ENCODE measurements at regions not wholly inside any gene's neighbourhood (a gene's known extent, or its start where the extent isn't known, plus 50 kb on each side); places are given as distances from the start of the nearest gene placed in this dataset.
"Not testable (repeated sequence)": the region's sequence is repeated elsewhere in the genome, so short reads cannot be mapped to it uniquely, and the experiment has no call there.

DNA sequence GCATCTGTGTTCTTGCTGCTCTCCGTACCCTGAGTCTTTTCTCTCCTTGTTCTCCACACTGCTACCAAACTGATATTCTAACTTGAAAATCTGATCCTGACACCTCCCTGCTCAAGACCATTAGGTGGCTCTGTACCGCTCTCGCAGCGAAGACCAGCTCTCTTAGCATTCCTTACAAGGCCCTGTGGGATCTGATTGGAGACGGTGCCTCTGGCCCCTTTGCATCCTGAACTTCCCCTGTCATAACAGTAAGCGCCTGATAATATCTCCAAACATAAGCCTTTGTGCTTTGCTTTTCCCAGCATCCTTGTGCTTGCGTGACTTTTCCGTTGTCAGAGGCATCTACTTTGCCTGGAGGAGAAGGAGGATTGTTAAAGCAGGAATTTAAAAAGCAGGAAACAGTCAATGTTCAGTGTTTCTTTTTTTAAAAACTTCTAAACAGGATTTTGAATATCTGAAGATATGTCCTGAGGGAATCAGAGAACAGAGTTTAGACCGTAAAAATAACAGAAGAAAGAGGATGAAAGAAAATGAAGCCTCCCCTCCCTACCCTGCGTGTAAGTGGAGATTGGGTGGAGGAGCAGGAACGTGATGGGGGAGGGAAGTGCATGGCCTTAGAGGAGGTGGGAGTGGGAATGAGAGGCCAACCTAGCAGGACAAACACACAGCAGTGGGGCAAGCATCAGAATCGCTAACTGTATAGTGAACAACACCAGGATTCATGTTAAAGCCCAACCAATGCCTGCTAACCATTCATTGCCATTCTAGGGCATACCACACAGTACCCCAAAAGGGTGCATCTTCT lies 89.2 kb upstream of the STMND1 start:
- DNase-seq (ENCODE audit: low read depth), result no peak

DNA sequence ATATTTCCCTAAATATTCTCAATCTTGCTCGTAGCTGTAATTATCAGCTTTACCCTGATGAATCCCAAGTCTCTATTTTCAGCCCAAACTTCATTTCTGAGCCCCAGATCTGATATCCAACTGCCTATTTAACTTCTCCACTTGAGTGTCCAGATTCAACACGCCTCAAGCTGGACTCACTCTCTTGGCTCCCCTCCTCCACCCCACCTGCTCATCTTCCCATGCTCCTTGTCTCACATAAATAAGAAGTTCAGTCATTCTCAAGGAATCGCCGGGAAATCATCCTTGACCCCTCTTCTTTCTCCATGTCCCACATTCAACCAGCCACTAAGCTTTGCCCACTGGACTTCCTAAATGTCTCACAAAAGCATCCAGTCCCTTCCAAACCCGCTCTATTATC lies 89.9 kb upstream of the STMND1 start:
- DNase-seq (ENCODE audit: low read depth), result no peak

- no peak for DNase-seq (ENCODE audit: low read depth)
Measured at GRCh38 chr6:17007749-17008148, 94.1 kb upstream of the STMND1 start.

- no peak for DNase-seq (ENCODE audit: low read depth)
Measured at GRCh38 chr6:17006543-17006942, 95.3 kb upstream of the STMND1 start.

DNA sequence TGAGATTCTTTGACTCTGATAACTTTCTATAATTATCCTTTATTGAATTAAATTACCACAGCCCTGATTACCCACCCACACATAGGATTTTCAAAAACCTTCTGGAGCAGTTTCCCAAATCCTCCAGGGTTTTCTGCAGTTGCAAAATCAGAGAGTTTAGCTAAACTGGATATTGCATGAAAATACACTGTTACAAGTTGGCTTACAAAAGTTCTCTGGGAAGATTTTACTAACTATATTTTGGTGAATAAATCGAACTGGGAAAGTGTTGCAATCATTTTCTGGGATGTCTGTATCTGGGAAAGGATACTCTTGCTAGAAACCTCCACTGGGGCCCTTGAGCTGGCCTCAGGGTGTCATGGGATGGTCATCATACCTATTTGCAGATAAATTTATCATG lies 97.6 kb upstream of the STMND1 start:
- DNase-seq (ENCODE audit: low read depth), result no peak

DNA sequence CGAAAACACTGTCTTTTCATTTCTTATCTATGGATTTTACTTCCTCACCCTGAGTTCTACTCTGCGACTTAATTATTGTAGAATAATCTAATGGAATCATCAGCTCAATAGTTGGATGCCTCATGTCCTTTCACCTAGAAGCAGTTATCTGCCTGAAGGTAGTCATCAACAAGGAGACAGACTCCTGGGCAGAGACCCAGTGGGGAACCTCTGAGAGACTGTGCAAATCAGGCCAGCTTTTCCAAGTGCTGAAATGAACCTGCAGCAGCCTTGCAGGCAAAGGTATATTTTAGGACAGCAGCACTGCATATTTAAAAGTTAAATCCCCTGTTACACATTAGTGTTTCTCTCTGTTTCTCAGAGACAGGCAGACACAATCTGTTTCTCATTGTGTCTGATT lies 99.7 kb upstream of the STMND1 start:
- DNase-seq (ENCODE audit: low read depth), result no peak

DNA sequence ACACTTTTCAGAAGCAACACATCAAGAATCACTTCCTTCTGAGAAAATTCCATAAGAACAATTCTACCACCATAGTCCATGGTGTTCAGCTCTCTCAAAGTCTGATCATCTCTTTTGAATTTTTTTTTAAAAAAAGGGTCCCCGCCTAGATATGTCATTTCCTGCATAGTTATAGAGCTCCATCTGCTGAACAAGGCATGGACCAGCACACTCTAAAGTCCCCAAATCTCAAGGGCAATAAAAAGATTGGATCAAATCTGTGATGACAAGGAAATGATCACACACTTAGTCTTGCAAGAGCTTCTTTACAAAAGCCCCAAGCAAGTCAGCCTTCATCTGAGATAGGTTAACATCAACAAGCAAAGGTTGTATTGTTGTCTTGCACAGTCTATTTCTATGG lies 100.7 kb upstream of the STMND1 start:
- DNase-seq (ENCODE audit: low read depth), result no peak

GRCh38 chr6:16999491-17000436 lies 102.1 kb upstream of the STMND1 start:
- no peak for DNase-seq (ENCODE audit: low read depth)

- no peak for DNase-seq (ENCODE audit: low read depth)
Measured at GRCh38 chr6:16998461-16998860, 103.4 kb upstream of the STMND1 start.

GRCh38 chr6:16995511-16996250 lies 106.2 kb upstream of the STMND1 start:
- no peak for DNase-seq (ENCODE audit: low read depth)

DNA sequence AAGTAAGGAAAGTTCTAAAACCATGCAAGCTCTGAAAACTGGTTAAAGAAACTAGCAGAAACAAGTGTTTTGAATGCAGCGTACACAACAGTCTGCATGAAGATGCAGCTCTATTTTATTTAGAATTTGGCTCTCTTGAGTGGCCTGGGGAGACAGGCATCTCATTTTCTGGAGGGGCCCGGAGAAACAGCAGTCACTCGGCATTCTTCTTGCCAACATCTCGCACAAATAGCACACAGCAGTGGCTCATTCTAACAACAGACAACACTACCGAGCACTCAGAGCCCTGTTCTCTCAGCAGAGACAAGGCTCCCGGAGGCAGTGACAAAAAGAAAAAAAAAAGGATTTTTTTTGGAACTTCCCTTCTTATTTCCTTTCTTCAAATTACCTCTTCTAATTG lies 108.5 kb upstream of the STMND1 start:
- no peak for DNase-seq (ENCODE audit: low read depth)

DNA sequence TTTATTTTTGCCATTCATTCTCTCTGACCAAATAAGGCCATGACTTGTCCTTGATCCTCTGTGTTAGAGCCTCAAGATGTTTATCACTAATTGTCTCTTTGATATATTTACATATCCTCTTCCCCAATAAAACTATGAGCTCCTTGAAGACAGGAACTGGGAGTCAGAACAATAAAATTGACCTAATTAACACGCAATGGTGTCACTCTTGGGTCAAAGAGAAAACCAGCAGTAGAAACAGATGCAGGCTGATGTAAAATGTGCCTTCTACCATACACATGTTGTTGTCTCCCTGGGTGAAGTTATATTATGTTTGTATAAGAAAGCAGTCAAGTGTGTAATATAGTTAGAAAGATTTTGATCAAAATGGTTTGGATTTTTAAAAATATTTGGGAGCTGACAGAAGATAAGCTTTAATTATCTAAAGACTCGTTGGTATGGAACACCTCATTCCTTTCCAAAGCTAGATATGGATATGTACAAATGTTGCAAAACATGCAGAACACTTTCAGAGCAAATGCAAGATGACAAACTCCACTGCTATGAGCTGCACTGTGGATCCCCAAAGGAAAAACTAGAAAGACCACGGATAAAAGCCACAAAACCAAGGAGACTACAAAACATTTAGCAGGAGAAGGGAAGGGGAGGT lies 109.7 kb upstream of the STMND1 start:
- DNase-seq (ENCODE audit: low read depth), result no peak

DNA sequence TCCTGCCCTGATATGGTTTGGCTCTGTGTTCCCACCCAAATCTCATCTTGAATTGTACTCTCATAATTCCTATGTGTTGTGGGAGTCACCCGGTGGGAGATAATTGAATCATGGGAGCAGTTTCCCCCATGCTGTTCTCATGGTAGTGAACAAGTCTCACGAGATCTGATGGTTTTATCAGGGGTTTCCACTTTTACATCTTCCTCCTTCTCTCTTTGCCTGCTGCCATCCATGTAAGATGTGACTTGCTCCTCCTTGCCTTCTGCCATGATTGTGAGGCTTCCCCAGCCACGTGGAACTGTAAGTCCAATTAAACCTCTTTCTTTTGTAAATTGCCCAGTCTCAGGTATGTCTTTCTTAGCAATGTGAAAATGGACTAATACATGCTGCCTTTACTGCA lies 111.9 kb upstream of the STMND1 start:
- not testable (repeated sequence) for DNase-seq (ENCODE audit: low read depth)

DNA sequence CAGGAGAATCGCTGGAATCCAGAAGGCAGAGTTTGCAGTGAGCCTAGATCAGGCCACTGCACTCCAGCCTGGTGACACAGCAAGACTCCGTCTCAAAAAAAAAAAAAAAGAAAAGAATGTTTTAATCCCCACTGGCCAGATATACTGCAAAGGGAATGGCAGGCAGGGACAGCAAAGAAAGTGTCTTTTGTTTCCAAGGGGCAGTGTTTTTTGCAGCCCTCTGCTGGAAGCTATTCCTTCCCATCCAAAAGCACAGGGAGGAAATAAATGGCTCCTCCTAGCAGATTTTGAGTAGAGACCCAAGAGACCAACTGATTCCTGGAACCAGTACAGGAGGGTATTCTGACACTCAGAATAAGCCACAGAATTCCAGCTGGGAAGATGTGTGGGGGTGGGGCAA lies 112.5 kb upstream of the STMND1 start:
- DNase-seq (ENCODE audit: low read depth), result no peak

DNA sequence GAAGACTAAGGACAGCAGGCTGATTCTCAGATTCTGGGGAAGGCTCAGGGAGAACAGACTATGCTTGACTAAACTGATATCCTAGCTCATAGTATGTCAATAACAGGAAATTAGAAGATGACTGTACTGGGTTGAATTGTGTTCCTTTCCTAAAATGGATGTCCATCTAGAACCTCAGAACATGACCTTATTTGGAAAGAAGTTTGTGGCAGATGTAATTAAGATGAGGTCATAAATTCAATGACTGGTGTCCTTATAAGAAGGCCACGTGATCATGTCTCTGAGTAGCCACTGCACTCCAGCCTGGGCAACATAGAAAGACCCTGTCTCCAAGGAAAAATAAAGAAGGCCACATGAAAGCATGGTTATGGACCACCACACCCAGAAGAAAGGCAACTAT lies 113.9 kb upstream of the STMND1 start:
- no peak for DNase-seq (ENCODE audit: low read depth)

DNA sequence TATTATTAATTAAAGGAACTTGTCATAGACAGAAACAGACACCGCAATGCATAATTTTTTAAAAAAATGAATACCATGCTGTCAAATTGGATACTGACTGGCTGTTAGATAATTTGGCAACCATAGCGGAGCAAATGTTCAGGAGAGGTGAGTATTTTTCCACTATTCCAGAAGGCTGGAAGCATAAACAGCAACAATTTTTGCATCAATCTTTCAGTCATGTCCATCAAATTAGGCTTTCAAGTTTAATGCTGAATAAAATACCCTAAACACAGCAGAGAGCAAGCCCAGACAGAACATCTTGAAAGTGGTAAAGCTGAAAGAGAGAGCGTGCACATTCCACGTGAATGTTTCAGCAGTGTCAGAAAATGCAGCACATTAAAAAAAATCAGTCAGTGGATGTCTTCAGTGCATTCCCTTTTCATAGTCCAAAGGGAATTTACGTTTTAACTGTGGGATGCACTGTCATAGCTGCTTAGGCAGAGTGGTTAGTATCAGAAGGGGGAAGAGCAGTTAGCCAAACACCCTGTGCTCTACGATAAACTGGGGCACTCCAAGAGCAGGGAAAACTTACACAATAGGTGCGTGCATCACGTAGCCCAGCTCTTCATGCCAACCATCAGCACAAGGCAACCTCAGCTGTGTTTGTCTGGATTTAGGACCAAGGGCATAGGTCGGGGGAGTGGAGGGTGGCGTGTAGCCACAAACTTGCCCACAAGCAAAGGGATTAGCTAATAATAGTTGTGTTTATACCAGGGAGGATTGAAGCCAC lies 116.2 kb upstream of the STMND1 start:
- DNase-seq (ENCODE audit: low read depth), result no peak

DNA sequence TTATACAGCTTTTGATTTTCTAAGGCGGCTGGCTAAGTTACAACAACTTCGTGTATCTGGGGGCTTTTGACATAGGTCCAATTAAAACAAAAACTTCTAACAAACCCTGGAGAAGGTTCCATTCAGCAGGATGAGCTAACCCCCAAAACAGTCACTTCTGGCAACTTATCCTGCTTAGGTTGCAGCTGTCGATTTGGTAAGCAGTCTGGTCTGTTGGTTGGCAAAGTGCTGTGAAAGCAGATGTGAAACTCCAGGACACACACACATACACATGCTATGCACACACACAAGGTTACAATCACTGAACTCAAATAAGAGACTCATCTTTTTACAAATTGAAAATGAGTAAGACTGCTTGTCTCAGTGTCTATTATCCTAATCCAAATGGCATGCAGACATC lies 119.0 kb upstream of the STMND1 start:
- DNase-seq (ENCODE audit: low read depth), result no peak

DNA sequence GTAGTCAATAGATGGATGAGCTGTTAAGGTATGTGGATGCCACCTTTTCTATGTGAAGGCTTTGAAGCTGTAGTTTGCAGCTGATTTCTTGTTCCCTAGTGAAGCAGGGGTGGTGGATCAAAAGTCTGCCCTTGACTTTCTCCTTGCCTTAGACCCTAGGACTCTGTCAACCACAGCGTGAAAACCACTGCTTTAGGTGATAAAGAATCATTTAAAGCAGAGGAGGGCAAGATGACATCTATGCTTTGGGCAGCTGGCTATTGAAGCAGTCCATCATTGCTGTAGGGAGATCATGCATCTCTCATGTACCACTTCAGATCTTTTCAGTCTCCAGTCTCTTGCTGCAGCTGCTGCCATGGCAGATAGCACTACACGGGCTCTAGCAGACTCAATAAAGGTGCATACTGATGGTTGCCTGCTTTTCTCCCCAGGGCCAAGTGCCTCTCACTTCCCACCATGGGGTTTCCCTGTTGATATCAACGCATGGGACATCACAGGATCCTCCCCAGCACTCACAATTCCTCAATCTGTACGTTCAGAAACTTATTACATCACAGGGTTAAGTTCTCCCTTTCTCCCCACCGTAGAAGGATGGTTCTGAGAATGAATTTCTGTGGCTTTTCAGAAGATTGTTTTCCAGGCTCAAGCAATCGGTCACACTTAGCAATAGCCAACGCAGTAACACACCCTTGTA lies 122.0 kb upstream of the STMND1 start:
- no peak for DNase-seq (ENCODE audit: low read depth)

DNA sequence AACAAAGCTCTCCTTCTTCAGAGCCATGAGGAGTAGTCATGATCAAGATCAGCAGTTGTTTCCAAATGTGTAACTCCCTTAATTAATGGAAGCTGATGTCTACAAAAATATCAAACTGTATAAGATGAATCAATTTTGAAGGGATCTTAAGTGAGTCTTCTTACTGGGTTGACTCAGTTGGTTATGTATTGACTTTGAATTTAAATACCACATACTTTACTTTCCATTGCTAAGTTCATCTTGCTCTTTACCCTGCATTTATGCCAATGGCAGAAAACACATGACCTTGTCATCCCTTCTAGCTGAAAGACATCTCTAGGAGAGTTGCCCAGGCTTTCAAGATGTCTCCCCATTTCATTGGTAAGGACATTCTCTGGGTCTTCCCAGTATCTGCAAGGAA lies 123.2 kb upstream of the STMND1 start:
- DNase-seq (ENCODE audit: low read depth), result no peak

- DNase-seq (ENCODE audit: low read depth), result no peak
Measured at GRCh38 chr6:16976385-16977183, 125.3 kb upstream of the STMND1 start.
